Body of pancreas (tissue), 4 donors: ENCODE measurements at regions not wholly inside any gene's neighbourhood (a gene's known extent, or its start where the extent isn't known, plus 50 kb on each side); places are given as distances from the start of the nearest gene placed in this dataset.
"Not testable (repeated sequence)": the region's sequence is repeated elsewhere in the genome, so short reads cannot be mapped to it uniquely, and the experiment has no call there.

Source experiments
- POLR2A ChIP-seq, 3 donors: fragments of 450-650 bp; IDR thresholded peaks; one replicate each; pipeline ENCODE4 v1.6.1; 2016; ENCODE audit warnings: antibody characterized with exemption in 3 of 3, mild to moderate bottlenecking in 2 of 3
- TF ChIP-seq, protein P1 (sequence below), 7 experiments: fragments of 450-650 bp in 4 of 7; fragments of 200-600 bp in 3 of 7; sonication (generic) in 3 of 7; IDR thresholded peaks; one replicate each; pipeline ENCODE4 v1.5.1; 2016 to 2019; ENCODE audit warnings: antibody characterized with exemption in 7 of 7

DNA sequence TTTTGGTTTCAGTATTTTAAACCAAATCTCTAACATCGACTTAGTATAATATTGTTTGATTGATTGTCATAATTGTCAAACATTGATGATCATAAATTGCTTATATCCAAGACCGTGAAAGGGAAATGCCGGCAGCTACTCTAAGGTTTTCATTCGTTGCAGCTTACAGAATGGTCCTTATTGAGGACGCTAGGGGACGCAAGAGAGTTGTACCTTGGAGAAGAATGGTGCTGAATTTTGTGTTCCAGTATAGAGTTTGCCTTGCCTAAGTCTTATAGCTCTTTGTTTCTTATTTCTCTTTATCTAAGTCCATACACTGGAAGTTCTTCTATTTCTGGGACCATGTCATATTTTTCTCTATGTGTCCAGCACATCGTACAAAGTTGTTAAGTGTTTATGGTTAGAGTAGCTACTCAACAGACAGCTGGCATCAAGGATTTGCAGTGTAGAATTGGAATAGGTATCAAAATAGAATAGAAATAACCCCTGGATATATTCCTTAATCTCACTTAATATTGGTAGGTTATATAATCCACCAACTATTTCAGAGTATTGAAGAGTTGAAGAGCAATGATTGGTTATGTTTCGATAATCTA lies 67.4 kb upstream of the GPR39 start:
- TF ChIP-seq, protein P1, sequence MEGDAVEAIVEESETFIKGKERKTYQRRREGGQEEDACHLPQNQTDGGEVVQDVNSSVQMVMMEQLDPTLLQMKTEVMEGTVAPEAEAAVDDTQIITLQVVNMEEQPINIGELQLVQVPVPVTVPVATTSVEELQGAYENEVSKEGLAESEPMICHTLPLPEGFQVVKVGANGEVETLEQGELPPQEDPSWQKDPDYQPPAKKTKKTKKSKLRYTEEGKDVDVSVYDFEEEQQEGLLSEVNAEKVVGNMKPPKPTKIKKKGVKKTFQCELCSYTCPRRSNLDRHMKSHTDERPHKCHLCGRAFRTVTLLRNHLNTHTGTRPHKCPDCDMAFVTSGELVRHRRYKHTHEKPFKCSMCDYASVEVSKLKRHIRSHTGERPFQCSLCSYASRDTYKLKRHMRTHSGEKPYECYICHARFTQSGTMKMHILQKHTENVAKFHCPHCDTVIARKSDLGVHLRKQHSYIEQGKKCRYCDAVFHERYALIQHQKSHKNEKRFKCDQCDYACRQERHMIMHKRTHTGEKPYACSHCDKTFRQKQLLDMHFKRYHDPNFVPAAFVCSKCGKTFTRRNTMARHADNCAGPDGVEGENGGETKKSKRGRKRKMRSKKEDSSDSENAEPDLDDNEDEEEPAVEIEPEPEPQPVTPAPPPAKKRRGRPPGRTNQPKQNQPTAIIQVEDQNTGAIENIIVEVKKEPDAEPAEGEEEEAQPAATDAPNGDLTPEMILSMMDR (IDR thresholded peaks at IDR 0.05), result peak; percentile 56 to 89 (median 86)
- TF ChIP-seq POLR2A (IDR thresholded peaks at IDR 0.05), result not testable (repeated sequence)
